ENCODE measurements at regions not wholly inside any gene's neighbourhood (a gene's known extent, or its start where the extent isn't known, plus 50 kb on each side); places are given as distances from the start of the nearest gene placed in this dataset.
"Not testable (repeated sequence)": the region's sequence is repeated elsewhere in the genome, so short reads cannot be mapped to it uniquely, and the experiment has no call there.

DNA sequence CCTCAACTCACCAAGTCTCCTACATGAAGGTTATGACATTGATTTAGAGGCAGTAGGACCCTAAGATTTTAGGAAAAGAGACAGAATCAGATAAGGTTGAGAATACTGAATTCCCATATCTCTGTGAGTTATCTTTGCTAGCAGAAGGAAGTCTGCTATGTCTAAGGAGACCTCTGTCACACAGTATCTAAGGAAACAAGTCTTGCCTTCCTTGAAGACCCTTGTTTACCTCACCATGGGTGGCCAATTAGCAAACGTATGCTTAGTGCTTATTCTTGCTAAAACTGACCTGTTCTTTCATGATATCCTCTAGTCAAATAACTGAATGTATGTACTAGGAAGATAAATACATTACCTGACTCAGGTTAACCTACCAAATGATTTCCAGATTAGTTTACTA is 855.4 kb upstream of the SLITRK1 start:
- ATAC-seq = no peak
- intact Hi-C loops (cut with DNase I) = no loop called here
- no peak for DNase-seq (ENCODE audit: missing footprints)

DNA sequence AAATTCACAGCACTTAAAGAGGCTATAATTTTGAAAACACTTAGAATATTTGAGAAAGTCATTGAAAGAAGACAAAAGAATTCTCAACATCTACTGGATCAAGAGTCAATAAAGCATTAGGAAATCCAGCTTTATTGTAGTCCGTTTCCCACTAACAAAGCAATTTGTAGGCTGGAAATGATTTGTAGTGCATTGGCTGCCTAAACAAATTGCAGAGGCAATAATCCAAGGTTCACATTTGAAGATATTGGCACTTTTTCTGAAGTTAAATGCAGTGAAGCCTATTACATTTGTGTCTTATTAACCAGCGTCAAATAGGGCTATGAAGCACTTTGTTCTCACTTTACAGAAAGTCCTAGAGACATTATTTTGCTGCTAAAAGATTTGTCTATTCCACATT is 848.1 kb upstream of the SLITRK1 start:
- intact Hi-C loops (cut with DNase I) = no loop called here
- ATAC-seq (no peak), DNase-seq (ENCODE audit: missing footprints) (no peak)

DNA sequence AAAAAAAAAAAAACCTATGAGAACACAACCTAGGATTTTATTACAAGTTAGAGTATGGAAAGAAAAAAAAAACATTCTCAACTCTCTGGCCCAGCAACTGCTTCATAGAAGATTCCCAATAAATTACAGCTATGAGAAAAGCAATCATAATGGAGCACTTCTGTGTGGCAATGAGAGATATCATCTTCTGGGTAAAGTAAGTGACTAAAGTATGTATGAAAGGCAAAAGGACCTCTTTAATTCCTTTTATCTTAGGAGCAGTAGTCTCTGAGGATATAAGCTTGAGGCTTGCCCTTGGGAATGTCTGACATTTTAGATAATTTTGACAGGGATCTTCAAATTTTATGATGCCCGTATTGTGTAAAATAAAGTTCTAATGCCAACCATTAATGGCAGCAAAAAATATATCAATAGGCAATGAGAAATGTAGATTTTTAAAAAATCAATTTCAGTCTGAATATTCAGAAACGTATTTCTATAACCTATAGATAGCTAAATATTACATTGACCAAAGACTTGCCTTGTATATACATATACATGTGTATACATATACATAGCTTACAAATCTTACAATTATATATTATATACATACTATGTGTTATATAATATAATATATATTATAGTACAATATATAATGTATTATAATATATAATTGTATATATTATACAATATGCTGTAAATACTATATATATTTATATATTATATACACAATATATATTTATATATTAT is 823.9 kb upstream of the SLITRK1 start:
- no peak for DNase-seq (ENCODE audit: missing footprints)
- intact Hi-C loops (cut with DNase I) = no loop called here
- ATAC-seq = no peak

DNA sequence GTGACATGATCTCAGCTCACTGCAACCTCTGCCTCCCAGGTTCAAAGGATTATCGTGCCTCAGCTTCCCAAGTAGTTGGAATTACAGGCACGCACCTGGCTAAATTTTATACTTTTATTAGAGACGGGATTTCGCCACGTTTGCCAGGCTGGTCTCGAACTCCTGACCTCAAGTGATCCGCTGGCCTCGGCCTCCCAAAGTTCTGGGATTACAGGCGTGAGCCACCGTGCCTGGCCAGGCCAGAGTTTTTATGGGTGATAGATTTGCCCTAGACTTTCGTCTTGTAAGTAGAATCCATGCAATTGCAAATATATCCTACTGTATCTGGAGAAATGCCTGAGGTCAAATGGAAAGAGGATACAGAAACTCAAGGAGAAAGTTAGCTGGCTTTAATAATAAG is 819.9 kb upstream of the SLITRK1 start:
- intact Hi-C loops (cut with DNase I) = no loop called here
- DNase-seq (ENCODE audit: missing footprints) = no peak

DNA sequence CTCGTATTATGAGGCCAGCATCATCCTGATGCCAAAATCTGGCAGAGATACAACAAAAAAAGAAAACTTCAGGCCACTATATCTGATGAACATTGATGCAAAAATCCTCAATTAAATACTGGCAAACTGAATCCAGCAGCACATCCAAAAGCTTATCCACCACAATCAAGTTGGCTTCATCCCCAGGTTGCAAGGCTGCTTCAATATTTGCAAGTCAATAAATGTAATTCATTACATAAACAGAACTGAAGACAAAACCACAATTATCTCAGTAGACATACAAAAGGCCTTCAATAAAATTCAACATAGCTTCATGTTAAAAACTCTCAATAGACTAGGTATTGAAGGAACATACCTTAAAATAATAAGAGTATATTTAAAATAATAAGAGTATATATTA is 815.3 kb upstream of the SLITRK1 start:
- intact Hi-C loops (cut with DNase I); DNase-seq (ENCODE audit: missing footprints); ATAC-seq: not testable (repeated sequence)

More for the DNA sequence above, 819.9 kb upstream of the SLITRK1 start:
- ATAC-seq = no peak

DNA sequence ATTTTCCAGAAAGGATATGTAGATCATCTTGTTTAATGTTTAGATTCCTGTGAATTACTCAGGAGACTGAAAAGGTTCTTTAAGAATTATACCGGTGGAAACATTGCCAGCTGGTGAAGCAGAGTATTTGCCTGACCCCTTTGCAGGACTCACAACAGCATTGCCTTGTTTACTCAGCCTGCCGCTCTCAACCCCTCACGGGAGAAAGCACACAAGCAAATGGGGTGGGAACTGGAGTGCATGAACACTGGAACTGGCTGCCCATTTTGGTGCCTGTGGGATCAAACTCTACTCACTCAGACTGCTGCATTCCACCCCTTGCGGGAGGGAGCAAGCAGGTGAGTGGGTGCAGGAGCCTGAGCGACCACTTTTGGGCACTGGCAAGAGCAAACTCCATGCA is 804.7 kb upstream of the SLITRK1 start:
- no peak for ATAC-seq
- no peak for DNase-seq (ENCODE audit: missing footprints)
- intact Hi-C loops (cut with DNase I) = no loop called here

DNA sequence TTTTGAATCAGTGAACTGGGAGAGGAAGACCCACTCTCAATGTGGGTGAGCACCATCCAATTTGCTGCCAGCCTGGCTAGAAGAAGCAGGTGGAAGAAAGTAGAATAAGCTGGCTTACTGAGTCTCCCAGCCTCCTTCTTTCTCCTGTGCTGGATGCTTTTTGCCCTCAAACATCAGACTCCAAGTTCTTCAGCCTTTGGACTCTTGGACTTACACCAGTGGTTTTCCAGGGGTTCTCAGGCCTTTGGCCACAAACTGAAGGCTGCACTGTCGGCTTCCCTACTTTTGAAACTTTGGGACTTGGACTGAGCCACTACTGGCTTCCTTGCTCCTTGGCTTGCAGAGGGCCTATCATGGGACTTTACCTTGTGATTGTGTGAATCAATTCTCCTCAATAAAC is 804.2 kb upstream of the SLITRK1 start:
- no peak for ATAC-seq
- intact Hi-C loops (cut with DNase I) = no loop called here

DNA sequence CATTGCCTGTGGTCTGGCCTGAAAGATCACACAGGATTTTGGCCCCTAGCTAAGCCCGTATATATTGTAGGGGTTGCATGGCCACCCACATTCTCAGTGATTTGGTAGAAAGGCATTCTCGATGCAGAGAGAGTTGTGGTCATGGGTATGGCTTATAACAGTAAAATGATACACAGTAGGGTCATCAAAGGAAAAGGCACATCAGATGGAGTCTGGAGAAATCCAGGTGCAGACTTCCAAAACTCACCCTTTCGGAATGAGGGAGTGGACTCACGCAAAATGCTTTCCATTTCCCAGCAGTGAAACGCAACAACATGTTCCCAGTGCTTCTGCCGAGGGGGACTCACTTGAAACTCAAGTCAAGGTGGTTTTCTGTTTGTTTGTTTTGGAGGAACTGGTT is 802.5 kb upstream of the SLITRK1 start:
- ATAC-seq (no peak), DNase-seq (ENCODE audit: missing footprints) (no peak)
- intact Hi-C loops (cut with DNase I) = no loop called here

More for the DNA sequence above, 804.2 kb upstream of the SLITRK1 start:
- DNase-seq (ENCODE audit: missing footprints) = no peak

DNA sequence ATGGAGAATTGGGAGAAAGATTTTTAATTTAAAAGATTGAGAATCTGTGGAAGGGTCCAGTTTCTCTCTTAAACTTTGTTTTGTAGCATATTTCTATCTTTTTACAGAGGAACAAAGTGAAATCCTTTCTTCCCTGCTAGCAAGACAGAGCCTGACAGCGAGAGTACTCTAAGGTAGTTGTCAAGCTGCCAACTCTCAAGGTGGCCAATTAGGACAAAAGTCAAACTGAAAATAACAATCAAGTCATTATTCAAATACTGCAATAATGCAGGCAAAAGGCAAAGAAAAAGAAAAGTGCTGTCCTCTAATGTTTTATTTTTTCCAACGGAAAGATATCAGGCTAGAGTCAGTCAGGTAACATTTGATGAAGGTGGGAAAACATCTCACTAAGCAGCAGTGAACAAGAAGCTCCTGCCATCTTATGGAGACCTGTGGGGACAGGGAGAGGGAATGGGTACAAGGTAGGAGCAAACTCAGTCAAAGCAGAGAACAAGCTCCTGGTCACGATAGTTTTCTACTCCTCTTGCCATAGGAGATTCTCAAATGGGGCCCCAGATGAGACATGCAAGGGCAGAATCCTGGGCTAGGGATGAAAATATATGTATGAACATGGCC is 801.9 kb upstream of the SLITRK1 start:
- DNase-seq (ENCODE audit: missing footprints) (no peak), ATAC-seq (peak; percentile 39)
- intact Hi-C loops (cut with DNase I) = no loop called here

DNA sequence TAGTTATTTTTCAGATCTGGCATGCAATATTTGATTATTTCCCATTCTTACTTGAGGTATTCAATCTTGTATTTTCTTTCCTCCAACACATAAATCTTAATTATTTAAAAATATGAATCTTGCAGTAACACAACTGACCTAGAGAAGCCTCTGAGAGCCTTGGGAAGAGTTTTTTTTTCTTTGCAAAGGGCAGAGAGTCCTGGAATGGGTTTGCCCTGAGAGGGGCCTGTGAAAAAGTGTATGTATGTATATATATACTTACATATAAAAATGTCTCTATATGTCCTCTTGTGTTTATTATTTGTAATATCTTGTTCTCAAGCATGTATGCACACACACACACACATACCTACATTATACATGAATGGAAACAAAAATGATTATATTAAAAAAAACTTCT is 801.2 kb upstream of the SLITRK1 start:
- no peak for ATAC-seq
- no peak for DNase-seq (ENCODE audit: missing footprints)
- intact Hi-C loops (cut with DNase I) = no loop called here

DNA sequence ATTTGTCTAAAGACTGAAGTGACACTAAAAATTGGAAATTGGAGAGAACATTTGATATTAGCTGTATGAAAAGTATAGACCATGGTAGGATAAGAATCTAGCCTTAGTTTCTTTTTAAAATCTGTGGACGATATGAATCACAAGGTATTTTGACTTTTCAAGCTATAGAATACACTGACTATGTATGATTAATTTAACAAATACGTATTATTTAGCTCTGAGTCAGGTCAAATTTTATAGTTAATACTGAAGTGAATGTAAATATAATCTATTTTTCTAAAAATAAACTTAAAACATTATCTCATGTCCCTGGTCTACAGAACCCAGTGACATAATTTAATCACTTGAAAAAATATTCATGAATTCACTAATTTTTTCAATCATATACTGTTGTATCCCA is 795.6 kb upstream of the SLITRK1 start:
- intact Hi-C loops (cut with DNase I) = no loop called here
- no peak for DNase-seq (ENCODE audit: missing footprints)
- ATAC-seq = no peak

DNA sequence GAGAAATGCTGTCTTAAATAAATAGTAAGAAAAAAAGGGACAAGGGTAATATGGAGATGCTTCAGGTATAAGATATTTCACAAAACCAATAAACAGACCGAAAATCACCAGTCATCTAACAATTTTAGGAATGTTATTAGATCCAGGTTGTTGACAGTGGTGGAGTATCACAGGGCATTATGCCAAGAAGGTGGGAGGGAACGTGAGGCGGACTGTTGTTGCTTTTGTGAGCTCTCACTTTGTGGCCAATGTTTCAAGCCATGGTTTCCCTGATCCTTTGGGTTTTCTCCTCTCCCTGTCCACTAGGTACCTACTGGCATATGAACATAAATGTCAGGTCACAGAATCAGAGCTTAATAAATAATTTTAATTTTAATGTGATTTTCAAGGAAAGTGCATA is 790.3 kb upstream of the SLITRK1 start:
- no peak for ATAC-seq
- intact Hi-C loops (cut with DNase I) = no loop called here
- no peak for DNase-seq (ENCODE audit: missing footprints)

DNA sequence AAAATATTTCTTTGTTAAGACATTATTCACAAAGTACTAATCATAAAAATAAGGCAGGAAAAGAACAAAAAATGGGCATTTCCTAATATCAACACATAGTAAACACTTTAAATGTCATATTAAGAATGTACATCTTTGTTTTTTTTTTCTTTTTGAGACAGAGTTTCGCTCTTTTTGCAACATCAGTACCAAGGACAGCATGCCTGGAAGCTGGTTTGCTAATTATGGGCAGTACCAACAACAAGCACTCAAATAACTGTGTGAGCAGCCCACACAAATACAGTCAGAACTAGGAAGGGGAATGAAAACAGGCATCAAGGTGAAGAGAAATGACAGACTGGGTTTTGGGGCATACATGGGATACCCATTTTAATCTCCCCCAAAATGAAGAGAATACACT is 788.0 kb upstream of the SLITRK1 start:
- intact Hi-C loops (cut with DNase I) = no loop called here
- ATAC-seq (no peak), DNase-seq (ENCODE audit: missing footprints) (no peak)

DNA sequence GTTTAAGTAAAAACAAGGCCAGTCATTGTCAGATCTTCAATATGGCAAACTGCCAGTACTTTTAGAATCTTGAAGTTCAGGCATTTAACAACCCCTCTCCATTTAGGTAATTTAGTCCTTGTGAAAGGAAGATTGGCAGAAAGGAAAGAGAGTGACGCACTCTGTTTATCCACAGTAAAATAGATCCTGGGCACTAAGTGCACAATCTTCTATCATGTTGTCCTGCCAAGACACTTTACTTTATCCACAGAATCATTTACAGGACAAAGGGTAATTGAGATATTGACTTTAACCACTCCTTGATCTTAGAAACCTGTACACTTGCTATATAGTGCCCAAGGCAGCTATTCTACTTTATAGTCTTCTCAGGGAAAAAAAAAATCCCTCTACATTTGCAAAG is 786.4 kb upstream of the SLITRK1 start:
- no peak for ATAC-seq
- DNase-seq (ENCODE audit: missing footprints) = no peak
- intact Hi-C loops (cut with DNase I) = no loop called here

DNA sequence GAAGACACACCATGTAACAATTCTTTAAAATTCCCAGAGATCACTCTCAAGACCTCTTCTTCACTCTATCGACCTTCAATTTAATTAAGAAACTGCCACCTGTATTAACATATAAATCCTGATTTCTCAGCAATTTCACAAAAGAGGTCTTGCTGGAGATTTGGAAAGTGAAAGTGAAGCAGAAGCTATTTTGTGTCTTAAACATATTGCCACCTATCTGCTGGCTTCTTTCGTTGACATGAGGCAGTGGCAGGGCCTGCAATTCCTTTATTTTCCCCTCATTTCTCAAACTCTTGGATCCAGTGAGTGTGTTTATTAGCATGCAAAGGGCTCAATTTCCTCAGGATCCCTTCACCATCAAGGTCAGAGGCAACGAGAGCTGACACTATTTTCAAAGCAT is 780.2 kb upstream of the SLITRK1 start:
- intact Hi-C loops (cut with DNase I) = no loop called here
- ATAC-seq (no peak), DNase-seq (ENCODE audit: missing footprints) (no peak)

DNA sequence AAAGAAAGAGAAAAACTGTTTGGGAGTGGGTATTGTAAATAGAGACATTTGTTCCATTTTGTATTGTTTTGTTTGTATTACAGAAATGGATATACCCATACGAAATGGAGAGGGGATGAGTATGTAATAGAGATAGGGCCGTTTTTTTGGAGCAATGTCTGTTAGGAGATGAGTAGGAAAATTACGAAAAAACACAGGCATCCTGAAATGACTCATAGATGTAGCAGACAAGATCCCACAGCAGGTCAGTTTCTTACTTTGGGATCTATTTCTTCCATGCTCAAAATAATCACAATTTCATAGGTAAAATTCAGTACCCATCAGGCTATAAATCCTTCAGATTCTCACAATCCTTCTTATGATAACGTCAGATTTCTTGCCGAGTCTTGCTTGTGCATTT is 779.4 kb upstream of the SLITRK1 start:
- ATAC-seq (no peak), DNase-seq (ENCODE audit: missing footprints) (no peak)
- intact Hi-C loops (cut with DNase I) = no loop called here

DNA sequence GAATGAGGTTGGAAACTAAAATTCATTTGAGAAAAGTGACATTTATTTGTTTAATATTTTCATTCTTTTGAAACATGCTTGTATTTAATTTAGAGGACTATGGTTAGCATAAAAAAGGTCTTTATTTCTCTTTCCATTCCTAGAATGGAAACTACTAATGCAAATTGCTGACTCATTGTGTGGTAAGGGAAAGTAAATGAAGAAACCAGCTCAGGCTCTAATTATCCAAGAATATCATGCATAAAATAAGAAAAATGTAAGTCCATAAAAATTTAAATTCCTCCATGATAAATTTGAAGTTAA is 777.0 kb upstream of the SLITRK1 start:
- ATAC-seq = no peak
- no peak for DNase-seq (ENCODE audit: missing footprints)
- intact Hi-C loops (cut with DNase I) = no loop called here

DNA sequence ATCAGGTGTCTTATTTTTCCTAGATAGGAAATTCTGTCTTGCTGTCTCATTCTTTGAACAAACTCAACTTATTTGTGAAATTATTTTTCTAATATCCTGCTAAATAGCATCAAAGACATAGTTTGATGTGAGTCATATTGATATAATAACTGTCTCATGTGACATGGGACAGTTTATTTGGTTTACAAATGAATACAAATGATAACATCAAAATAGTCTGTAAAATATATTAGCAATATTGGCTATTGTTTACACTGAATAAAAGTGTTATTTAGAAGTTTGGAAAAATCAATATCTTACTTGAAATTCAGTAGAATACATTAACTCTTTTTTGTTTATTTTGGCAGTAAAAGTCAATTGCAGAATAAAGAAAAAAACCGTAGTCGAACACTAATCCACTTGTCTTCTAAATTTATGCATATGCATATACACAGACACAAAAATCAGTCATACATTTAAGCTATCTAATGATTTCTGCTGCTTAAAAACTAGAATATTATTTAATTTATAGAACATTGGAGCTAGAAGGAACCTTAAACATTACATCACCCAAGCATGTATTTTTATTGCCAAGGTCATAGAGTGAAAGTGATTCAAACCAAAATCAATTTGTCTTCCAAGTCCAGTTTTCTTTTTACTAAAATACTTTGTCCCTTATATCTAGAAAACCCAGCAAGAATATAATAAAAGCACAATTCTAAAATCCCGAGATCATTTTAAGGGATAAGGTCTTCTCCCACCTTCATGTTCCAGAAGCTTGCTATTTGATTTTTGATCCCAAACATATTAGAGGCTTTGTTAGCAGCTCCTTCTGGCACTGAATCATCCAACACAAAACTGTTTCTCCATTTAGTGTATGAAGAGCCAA is 776.5 kb upstream of the SLITRK1 start:
- intact Hi-C loops (cut with DNase I) = no loop called here
- ATAC-seq = no peak
- no peak for DNase-seq (ENCODE audit: missing footprints)

DNA sequence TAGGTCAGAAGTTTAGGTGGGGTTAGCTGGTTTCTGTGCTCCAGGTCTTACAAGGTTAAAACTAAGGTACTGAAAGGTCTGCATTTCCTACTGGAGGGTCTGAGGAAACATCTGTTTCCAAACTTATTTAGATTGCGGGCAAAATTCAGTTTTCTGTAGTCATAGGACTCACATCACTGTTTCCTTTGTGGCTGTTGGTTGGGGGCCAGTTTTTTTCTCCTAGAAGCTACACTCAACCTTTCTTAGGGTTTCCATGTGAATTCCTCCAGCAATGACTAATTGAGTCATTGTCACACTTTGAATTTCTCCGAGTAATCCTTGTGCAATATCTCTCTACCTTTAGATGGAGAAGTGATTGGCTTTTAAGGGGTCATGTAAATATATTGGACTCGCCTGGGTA is 773.4 kb upstream of the SLITRK1 start:
- ATAC-seq (no peak), DNase-seq (ENCODE audit: missing footprints) (no peak)
- intact Hi-C loops (cut with DNase I) = no loop called here

DNA sequence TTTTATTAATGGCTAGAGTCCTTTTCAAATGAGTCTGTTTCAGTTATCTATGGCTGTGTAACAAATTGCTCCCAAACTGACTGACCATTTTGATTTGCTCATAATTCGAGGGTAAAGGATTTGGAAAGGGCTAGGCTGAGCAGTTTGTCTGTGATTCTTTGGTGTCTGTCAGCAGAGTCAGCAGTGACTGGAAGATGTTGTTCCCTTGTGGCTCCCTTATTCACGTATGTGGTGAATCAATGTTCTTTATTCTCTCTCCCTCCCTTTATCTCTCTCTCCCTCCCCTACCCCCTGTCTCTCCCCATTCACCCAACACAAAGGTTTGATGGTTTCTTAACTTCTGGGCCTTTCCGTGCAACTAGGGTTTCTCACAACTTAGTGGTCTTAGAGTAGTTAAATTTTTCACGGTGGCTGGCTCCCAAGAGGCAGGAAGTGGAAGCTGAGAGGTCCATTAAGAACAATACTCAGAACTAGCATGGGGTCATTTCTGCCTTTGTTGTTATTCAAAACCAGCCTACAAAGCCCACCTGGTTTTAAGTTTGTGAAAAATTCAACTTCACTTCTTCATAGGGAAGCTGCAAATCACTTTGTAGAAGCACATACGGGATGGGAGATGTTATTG is 772.5 kb upstream of the SLITRK1 start:
- intact Hi-C loops (cut with DNase I) = no loop called here
- no peak for DNase-seq (ENCODE audit: missing footprints)
- ATAC-seq = no peak

Measured in Right ventricle myocardium inferior (tissue), 1 donor.